ENCODE measurements at regions not wholly inside any gene's neighbourhood (a gene's known extent, or its start where the extent isn't known, plus 50 kb on each side); places are given as distances from the start of the nearest gene placed in this dataset.

- TF ChIP-seq CTCF (IDR thresholded peaks at IDR 0.05) (no peak), EP300 (IDR thresholded peaks at IDR 0.05) (no peak)
Observed at GRCh38 chr3:187822402-187822801, 77.1 kb upstream of the BCL6 start.
